ENCODE measurements at regions not wholly inside any gene's neighbourhood (a gene's known extent, or its start where the extent isn't known, plus 50 kb on each side); places are given as distances from the start of the nearest gene placed in this dataset.
A peak's percentile ranks its signal among the peaks of the same experiment; 100 is the strongest.

DNA sequence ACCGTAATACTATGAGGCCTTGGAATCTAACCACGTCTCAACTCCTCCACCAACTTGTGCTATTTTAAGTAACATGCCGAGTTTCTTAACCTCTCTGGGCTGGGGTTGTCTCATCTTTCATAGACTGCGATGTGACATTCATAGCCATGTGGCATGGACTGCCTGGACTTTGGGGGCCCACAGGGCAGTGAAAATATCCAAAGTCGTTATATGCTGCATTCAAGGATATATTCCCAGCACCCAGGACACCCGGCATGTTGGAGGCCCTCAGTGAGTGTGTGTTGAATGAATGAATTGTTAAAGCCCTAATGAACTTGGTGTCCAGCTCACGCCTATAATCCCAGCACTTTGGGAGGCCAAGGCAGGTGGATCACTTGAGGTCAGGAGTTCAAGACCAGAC lies 203.1 kb downstream of the CBLN1 start:
- no peak for DNase-seq (ENCODE audit: low spot score)

DNA sequence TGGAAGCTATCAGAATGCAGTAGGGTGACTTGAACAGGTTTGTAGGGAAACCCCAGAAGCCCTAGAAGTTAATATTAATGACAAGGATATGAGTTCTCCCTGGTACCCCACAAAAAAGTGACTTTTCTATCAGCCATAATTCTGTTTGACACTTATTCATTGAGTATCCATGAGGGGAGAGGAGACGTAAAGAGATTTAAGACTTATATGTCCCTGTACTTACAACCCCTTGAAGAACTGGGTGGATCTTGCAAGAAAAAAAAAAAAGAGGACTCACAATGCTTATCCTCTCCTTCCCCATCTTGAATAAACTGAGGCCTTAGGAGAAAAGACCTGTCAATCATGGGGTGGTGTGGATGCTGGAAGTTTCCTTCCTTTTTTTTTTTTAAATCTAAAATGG lies 203.5 kb downstream of the CBLN1 start:
- DNase-seq (ENCODE audit: low spot score) = no peak

DNA sequence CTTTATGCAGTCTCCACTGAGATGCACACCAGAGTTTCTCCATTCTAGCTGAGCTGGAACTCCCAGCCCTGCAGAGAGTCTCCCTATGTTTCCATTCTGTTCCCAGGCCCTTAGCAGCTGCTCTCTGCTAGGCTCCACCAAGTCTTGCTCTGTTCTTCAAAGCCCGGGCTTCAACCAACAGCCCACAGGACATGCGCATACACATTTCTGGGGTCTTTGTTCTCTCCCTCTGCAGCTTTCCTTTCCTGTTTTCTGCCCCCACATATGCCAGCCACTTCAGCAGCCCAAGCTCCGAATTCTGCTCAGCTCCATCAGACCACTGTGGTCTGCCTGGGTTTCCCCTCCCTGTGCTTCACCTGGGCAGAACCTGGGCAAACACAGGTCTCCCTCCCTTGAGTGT lies 205.9 kb downstream of the CBLN1 start:
- DNase-seq (ENCODE audit: low spot score) = no peak

DNA sequence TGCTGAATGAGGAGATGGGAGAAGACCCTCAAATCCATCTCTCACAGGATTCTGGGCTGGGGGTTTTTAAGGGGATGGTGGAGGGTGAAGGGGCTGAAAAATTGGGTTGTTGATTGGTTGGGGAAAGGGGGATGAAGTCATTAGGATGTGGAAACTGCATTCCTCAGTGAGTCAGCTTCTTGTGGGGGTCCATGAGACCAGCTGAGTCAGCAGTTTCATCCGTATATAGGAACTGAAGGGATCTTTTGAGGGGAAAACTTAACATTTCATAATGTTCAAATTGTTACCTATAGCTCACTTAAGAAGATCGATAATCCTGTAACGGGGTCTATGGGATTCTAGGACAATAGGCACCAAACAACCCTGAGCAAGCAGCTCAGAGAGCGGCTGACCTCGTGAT lies 213.4 kb downstream of the CBLN1 start:
- no peak for DNase-seq (ENCODE audit: low spot score)

DNA sequence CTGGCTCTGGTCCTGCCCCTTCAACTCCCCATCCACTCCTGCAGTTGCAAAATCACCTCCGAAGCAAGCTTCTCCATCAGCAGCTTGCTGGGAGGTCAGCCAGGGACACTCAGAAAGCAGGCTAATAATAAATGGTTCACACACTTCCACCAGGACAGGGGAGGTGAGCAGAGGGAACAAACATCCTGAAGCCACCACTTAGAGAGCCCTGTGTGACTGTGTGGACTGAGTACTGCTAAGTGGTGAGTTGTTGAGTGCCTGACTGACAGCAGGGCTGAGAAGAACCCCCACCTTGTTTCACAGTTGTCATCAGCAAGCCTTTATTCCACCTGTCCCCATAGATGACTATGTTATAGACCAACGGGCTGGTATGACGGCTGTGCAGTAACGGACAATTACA lies 213.9 kb downstream of the CBLN1 start:
- DNase-seq (ENCODE audit: low spot score) = no peak

DNA sequence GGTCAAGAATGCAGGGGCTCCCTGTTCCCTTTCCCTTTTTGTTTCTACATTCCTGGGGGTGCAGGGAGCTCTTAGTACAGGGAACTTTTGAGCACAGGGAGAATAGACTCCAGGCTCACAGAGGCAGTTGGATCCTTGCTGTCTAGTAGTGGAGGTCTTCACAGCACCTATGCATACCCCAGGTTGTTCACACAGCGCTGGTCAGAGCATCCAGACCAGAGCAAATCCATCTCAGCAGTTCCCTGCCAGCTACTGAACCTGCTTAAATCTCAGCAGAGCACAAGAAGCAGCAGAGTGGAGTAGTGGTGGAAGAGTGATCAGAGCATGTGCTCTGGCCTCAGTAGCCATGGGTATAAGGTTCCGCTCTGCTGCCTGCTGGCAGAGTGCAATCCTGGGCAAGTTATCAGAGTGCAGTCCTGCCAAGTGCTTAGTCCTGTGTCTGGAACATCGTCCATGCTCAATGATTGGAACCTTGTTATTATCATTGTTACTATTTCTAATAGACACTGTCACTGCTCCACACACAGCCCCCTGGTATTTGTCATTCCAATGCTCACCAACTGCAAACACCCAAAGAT lies 220.4 kb downstream of the CBLN1 start:
- DNase-seq (ENCODE audit: low spot score) = no peak

DNA sequence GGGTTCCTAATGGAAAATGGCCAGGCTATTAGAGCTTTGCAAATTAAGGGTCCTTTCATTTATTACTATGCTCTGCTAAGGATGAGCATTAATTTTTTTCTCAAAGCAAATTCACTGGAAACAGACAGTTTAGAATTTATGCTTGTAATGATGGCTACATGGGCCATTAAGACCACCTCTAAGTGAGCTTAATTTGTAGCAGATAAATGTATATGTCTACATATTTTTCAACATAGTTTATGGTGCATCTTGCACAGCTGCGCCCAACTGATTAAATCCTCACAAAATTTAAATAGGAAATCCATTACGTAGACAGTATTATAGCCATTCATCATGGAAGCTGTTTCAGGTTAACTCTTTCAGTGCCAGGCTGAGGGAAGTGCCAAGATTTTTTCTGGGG lies 220.9 kb downstream of the CBLN1 start:
- no peak for DNase-seq (ENCODE audit: low spot score)

DNA sequence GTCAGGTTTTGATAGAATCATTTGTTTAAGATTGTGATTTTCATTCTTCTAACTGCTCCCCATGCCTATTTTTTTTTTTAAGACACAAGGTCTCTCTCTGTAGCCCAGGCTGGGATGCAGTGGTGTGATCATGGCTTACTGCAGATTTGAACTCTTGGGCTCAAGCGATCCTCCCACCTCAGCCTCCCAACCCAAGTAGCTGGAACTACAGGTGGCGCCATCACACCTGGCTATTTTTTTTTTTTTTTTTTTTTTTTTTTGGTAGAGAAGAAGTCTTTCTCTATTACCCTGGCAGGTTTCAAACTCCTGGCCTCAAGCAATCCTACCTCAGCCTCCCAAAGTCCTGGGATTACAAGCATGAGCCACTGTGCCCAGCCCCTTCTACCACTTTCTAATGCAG lies 223.3 kb downstream of the CBLN1 start:
- no peak for DNase-seq (ENCODE audit: low spot score)

DNA sequence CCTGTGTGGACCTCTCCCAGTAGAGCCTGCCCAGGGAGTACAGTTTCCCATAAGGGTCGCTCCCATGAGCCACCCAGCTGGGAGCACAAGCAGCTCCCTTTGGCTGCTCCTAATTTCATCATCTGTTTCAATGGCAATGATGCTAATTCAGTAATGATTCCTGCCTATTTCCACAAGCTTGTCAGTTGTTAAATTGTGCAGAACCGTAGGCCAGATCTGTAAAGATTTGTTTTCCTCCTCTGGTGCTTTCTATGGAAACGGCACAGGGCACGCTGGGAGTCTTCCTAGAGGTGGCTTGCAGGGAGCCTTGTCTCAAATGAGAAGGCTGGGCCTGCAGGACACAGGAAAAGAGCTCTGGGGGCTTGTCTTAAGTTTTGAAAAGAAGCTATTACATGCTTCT lies 223.7 kb downstream of the CBLN1 start:
- DNase-seq (ENCODE audit: low spot score) = no peak

DNA sequence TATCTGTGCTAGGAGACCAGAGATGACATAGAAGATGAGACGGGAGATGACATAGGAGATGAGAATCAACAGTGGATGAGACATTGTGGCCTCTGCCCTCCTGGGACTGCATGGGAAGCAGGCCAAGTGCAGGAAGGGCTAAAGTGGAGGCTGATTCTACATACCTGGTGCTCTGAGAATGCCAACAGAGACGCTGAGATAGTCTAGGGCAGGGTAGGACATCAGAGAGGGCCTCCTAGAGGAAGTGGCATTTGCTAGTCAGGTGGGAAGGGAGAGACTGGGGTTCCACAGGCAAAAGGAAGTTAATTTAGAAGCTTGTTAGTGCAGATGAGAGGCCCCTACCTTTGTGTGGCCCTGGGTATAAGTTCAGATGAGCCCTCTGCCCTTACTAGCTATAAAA lies 224.2 kb downstream of the CBLN1 start:
- no peak for DNase-seq (ENCODE audit: low spot score)

DNA sequence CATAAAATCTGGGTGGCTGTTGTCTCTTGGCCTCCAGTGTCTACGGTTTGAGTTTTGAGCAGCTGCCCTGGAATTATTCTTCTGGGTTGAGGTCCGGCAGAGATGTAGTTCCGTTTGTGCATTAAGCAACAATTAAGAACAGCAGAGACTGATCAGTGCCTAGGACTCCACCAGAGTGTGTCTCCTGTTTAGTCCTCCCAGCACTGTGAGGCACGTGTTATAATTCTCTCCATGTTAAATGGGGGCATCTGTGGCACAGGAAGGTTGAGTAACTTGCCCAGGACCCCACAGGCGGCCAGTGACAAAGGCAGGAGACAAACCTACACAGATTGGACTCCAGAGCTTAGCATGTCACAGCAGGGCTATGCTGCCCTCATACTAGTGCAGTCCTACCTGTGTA lies 225.1 kb downstream of the CBLN1 start:
- DNase-seq (ENCODE audit: low spot score) = no peak

DNA sequence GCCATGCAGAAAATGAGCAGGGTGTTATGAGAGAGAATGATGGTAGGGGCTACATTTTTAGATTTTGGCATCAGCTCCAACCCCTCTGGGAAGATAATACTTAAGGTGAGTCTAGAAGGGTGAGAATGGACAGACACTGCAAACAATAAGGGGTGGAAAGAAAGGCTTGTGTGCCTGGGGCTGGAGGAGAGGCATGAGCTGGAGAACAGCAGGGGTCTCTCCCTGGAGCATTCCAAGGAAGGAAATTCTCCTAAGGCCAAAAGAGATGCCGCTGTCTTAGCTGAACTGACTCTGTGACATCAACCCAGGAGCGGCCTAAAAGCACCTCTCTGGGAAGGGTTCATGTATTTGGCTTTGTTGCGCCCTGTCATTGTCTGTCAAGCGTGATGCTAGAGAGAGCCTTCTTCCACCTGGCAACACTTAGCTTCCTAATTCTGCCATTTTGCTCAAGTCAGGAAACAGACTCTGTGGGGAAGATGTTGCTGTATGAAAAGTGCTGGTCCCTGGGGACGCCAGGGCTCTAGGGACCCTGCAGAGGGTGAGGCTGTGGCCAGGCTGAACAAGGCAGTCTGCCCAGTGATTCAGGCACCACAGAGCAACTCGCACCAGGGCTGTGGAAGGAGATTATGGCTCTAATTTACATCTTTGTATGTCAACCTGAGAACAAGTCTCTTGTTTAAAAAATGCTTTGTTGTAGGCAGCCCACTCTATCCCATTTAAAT lies 225.7 kb downstream of the CBLN1 start:
- DNase-seq (ENCODE audit: low spot score) = no peak

DNA sequence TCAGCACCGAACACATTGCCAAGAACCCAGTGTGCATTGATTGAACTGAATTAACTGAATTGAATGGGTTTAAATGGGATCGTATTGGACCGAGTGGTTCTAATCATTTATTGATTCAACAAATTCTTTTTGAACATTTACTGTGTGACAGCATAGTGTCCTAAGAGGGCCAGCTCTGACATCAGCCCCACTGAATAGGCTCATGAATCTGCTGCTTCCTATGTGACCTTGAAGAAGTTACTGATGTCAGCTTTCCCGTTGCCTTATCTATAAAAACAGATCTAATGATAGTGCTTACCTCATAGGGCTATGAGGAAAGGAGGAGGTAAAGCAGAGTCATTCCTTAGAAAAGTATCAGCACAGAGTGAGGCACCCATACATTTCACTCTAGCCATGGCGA lies 226.3 kb downstream of the CBLN1 start:
- no peak for DNase-seq (ENCODE audit: low spot score)

DNA sequence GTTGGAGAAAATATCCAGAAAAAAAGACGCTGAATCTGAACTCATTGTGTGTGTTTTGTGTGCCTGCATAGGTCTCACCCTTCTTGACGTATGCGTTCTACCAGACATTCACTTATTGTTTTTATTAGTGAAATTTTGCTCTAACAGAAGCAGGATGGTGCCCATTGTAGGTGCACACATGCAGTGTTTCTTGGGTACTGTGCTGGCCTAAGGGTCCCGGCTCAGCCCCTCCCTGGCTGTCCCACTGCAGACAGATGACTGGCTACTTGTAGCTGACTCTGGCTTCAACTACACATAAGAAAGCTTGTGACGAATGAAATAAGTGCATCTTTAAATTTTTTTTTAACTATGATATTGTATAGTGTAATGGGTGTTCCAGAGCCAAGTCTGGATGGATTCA lies 227.0 kb downstream of the CBLN1 start:
- no peak for DNase-seq (ENCODE audit: low spot score)

DNA sequence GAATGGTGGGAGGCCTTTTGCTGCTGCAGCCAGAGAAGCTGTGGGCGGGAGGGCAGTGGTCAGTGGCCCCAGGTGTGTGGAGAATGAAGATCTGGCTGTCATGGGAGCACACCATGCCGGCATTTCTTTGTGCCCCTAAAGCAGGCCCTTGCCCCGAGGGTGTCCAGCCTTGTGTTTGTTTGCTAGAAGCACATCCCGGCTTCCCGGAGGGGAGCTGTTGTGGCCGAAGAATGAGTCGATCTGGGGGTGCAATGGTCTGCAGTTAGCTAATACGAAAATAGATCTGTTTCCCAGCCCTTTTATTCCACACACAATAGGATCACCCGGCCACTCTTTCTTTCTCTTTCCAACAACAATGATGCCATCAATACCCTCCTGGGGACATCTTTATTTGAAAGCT lies 228.8 kb downstream of the CBLN1 start:
- no peak for DNase-seq (ENCODE audit: low spot score)

DNA sequence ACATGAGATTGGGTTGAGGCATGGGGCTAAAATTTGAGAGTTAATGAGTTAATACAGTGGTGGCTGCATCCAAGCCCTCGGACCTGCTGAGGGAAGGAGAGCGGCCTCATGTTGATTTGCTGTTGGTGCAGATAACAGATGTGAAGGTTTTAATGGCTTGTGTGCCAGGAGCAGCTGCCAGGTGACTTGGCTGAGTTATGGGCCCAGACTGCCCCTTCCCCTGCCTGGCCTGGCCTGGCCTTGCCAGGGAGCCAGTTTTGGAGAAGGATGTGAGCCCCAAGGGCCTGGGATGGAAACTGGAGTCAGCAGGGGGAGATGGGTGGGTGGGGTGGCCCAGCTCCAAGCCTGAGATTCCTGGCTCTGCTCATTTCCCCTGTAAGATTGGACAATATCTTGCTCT lies 230.1 kb downstream of the CBLN1 start:
- no peak for DNase-seq (ENCODE audit: low spot score)

DNA sequence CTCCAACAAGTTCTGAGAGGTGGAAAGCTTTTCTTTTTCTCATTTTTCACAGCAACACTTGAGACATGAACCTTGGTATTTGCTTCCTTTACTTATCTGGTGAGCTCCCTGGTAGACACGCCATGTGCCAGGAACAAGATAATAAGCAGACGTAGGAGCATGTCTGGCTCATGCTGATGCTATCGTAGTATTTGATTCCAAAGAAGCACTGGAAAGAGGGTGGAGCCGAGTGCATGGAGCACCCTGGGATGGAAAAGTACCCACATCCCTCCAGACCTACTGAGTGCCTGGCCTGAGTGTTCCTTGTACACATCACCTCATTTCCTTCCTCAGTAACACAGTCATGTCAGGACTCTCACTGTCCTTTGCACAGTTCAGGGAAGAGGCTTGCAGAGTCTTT lies 231.0 kb downstream of the CBLN1 start:
- no peak for DNase-seq (ENCODE audit: low spot score)

DNA sequence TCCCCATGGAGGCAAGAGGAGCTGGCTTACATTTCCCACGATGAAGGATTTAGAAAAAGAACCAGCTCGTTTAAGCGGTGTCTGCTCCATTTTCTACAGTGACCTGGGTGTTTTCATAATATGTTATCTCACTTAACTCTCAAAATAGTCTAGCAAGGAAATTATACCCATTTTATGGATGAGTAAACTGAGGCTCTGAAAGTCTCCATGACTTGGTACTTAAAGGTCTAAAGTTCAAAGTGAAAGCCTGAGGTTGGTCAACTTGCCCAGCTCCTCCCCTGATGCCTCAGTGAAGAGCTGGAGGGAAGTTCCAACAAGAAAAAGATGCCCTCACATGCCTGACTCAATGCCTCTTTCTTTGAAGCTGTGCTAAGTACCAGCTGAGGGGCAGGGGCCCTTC lies 232.0 kb downstream of the CBLN1 start:
- no peak for DNase-seq (ENCODE audit: low spot score)

DNA sequence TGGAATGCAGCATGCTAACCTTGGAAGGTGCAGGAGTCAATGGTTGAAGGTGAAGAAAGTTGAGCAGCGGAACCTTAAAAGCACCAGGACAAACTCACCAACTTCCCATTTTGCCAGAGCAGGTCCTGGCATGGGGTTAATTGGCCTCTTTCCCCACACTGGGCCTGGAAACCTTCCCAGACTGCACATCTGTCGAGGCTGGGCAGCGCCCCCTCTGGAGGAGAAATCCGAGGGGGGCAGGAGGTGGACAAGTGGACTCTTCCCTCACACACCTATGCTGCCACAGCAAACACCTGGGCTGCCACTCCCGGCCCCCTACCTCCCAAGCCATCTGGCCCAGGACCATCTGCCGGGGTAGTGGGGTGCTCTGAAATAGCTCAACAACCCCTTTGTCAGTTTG lies 232.4 kb downstream of the CBLN1 start:
- no peak for DNase-seq (ENCODE audit: low spot score)

DNA sequence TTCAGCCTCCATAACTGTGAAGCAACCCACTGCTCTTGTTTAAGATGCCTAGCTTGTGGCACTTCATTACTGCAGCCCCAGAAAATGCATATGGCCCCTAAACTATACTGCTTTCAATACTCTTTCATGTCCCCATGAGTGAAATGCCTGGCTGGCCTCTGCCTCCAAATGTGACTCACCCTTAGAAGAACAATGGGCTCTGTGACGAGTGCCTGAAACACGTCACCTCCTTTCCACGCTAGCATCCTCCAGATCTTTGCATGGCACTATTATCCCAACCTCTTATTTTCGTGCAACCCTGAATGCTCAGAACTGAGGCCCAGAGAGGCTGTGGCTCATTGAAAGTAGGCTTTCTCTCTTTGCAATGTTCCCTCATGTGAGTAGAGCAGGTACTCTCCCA lies 233.1 kb downstream of the CBLN1 start:
- DNase-seq (ENCODE audit: low spot score) = peak; percentile 29

DNA sequence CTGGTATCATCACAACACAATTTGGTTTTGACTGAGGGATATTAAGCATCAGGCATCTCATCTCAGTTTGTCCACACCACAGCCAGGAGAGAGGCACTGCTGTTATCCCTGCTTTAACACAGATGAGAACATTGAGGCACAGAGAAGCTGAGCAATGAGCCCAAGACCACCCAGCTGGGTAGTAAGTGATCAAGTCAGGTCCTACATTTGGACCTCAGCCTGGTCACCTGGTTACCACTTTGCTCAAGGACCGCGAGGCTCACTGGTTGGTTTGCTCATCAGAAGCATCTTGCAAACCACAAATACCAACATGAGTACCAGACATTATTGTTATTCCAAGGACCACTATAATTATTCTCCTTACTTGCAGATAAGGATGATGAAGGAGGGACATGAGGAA lies 245.5 kb downstream of the CBLN1 start:
- no peak for DNase-seq (ENCODE audit: low spot score)

DNA sequence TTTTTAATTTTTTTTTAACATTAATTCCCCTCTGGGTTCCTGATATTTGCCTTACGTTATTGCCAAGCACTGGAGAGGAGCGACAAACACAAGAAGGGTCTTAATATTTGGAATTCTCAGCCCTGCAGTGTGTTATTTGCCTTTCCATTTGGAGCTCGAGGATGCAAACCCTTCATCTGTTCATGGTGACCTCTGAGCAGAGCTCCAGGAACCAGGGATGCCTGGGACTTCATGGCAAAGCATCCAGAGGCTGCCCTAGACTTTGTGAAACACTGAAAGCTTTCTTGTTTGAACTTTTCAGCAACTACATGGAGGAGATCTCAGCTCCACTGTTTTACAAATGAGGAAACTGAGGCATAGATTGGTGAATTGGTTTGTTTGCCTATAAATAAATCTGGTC lies 254.2 kb downstream of the CBLN1 start:
- no peak for DNase-seq (ENCODE audit: low spot score)

DNA sequence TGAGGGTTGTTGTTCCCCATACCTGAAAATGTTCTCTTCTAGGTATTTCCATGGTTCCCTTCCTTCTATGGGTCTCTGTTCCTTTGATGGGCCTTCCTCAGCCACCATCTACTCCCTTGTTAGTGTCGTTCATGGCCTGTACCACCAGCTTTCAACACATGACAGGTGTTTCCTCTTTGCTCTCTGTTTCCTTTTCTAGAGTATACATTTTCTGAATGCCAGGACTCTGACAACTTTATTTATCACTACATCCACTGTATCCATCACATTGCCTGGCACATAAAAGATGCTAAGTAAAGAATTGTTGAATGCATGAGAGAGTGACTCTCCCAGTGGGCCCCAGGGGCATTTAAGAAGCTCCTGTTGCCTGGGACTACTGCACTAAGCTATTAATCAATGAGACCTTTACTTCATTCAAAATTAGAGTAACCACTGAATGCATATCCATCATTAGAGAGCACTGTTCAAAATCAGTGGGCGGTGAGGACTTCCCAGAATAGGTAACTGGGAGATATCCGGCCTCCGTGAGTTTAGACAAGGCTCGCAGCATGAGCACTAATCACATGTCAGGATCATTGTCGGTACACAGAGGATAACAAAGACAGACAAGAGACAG lies 255.0 kb downstream of the CBLN1 start:
- no peak for DNase-seq (ENCODE audit: low spot score)

DNA sequence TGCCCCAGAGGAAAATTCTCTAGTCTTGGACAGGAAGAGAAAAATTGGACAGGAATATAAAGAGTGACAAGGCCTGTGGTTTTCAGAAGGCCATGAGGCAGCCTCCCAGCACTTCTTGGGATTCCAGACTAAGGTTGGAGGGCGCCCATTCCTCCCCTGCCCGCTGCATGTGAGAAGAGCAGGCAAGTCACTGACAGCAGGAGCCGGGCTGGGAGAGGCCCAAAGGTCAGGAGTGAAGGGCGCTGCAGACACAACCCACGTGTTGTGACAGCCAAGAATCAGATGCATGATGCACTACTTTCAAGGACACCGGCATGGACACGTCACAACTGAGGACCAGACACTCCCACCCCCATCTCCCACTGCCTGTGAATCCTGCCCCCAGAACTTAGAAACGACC lies 256.7 kb downstream of the CBLN1 start:
- DNase-seq (ENCODE audit: low spot score) = no peak

Measured in A172 (cell line).